ENCODE measurements at regions not wholly inside any gene's neighbourhood (a gene's known extent, or its start where the extent isn't known, plus 50 kb on each side); places are given as distances from the start of the nearest gene placed in this dataset.

GRCh38 chr13:60765700-60766411 lies 368.8 kb downstream of the TDRD3 start:
- intact Hi-C loops (cut with DNase I, micrococcal nuclease) = no loop called here
- no peak for ATAC-seq (ENCODE audit: poor library complexity)
- H3K4me1 ChIP-seq (ENCODE audit: insufficient read depth, low read length) = no peaks in the 10 kb centered on the region
- no peak overlapping the region for H3K4me3 ChIP-seq (ENCODE audit: low read length)
- H3K36me3 ChIP-seq (ENCODE audit: insufficient read depth, low read length) = no peaks in the 10 kb centered on the region
- Mint-ChIP-seq H3K4me3 (no peak overlapping the region), H3K9me3 (peaks cover 14% of the 10 kb centered on the region), H3K36me3 (ENCODE audit: low read depth) (no peaks in the 10 kb centered on the region), H3K27ac (no peak overlapping the region), H3K4me1 (ENCODE audit: low read depth) (no peaks in the 10 kb centered on the region), H3K27me3 (no peaks in the 10 kb centered on the region)
- ChIA-PET CTCF (no interaction called here), POLR2A (no interaction called here)
- TF ChIP-seq, protein P1, sequence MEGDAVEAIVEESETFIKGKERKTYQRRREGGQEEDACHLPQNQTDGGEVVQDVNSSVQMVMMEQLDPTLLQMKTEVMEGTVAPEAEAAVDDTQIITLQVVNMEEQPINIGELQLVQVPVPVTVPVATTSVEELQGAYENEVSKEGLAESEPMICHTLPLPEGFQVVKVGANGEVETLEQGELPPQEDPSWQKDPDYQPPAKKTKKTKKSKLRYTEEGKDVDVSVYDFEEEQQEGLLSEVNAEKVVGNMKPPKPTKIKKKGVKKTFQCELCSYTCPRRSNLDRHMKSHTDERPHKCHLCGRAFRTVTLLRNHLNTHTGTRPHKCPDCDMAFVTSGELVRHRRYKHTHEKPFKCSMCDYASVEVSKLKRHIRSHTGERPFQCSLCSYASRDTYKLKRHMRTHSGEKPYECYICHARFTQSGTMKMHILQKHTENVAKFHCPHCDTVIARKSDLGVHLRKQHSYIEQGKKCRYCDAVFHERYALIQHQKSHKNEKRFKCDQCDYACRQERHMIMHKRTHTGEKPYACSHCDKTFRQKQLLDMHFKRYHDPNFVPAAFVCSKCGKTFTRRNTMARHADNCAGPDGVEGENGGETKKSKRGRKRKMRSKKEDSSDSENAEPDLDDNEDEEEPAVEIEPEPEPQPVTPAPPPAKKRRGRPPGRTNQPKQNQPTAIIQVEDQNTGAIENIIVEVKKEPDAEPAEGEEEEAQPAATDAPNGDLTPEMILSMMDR (IDR thresholded peaks at IDR 0.05) = no peak
- DNase-seq = no peak
- no peak overlapping the region for H3K27ac ChIP-seq (ENCODE audit: low read depth in 1 of 2, low read length in 2 of 2)
- H3K9me3 ChIP-seq (ENCODE audit: control insufficient read depth in 1 of 2, insufficient read depth in 1 of 2, low read length in 2 of 2) = no peaks in the 10 kb centered on the region
- H3K27me3 ChIP-seq (ENCODE audit: control insufficient read depth in 1 of 2, insufficient read depth in 2 of 2, low read length in 2 of 2) = no peaks in the 10 kb centered on the region

DNA sequence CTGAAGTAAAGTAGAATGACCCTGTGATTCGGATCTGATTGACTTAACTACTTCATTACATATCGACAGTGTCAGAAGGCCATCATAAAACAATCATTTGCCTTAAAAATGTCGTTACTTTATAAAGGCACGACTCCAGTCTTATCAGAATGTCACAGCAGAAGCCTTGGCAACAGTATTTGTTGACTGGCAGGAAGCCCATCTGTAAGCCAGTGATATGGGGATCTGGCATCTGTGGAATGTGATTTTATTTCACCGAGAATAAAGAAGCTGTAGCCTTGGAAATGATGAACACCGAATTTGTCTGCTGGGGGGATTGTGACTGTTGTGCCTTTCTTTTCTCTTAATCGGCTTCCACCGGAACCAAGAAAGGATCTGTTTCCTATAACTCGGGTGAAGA lies 362.5 kb downstream of the TDRD3 start:
- Histone ChIP-seq H3K27ac (ENCODE audit: low read depth in 1 of 2, low read length in 2 of 2) (no peak overlapping the region), H3K36me3 (ENCODE audit: insufficient read depth, low read length) (no peaks in the 10 kb centered on the region), H3K4me1 (ENCODE audit: insufficient read depth, low read length) (no peaks in the 10 kb centered on the region), H3K9me3 (ENCODE audit: control insufficient read depth in 1 of 2, insufficient read depth in 1 of 2, low read length in 2 of 2) (no peaks in the 10 kb centered on the region), H3K27me3 (ENCODE audit: control insufficient read depth in 1 of 2, insufficient read depth in 2 of 2, low read length in 2 of 2) (no peaks in the 10 kb centered on the region), H3K4me3 (ENCODE audit: low read length) (no peak overlapping the region)
- DNase-seq = no peak
- CTCF ChIA-PET = no interaction called here
- TF ChIP-seq, protein P1 (IDR thresholded peaks at IDR 0.05) = no peak
- Mint-ChIP-seq H3K36me3 (ENCODE audit: low read depth) (no peaks in the 10 kb centered on the region), H3K27ac (no peak overlapping the region), H3K4me3 (no peak overlapping the region), H3K27me3 (no peaks in the 10 kb centered on the region), H3K9me3 (peaks cover 9% of the 10 kb centered on the region), H3K4me1 (ENCODE audit: low read depth) (no peaks in the 10 kb centered on the region)
- POLR2A ChIA-PET = no interaction called here
- ATAC-seq (ENCODE audit: poor library complexity) = no peak
- intact Hi-C loops (cut with DNase I, micrococcal nuclease) = no loop called here

DNA sequence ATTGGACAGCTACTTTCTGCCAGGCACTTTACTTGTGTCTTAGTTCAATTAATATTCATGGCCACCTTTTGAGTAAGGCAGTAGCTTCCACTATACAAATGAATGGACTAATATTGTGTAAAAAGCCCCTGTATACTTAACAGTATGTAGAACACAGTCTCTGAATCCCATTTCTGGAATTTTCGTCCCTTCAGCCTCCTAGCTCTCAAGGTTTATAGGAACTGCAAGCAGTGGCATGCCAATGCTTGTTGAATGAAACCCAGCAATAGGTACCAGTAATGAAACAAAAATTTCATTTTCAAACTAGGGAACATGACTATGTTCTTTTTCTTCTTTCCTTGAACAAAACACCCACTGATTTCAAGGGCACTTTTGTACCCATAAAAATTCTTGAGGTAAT lies 361.6 kb downstream of the TDRD3 start:
- Mint-ChIP-seq H3K4me3 (no peak overlapping the region), H3K36me3 (ENCODE audit: low read depth) (no peaks in the 10 kb centered on the region), H3K9me3 (peaks cover 9% of the 10 kb centered on the region), H3K27me3 (no peaks in the 10 kb centered on the region), H3K27ac (no peak overlapping the region), H3K4me1 (ENCODE audit: low read depth) (no peaks in the 10 kb centered on the region)
- POLR2A ChIA-PET = no interaction called here
- TF ChIP-seq, protein P1 (IDR thresholded peaks at IDR 0.05) = no peak
- DNase-seq (no peak), ATAC-seq (ENCODE audit: poor library complexity) (no peak)
- Histone ChIP-seq H3K27ac (ENCODE audit: low read depth in 1 of 2, low read length in 2 of 2) (no peak overlapping the region), H3K27me3 (ENCODE audit: control insufficient read depth in 1 of 2, insufficient read depth in 2 of 2, low read length in 2 of 2) (no peaks in the 10 kb centered on the region), H3K9me3 (ENCODE audit: control insufficient read depth in 1 of 2, insufficient read depth in 1 of 2, low read length in 2 of 2) (no peaks in the 10 kb centered on the region), H3K4me3 (ENCODE audit: low read length) (no peak overlapping the region), H3K4me1 (ENCODE audit: insufficient read depth, low read length) (no peaks in the 10 kb centered on the region), H3K36me3 (ENCODE audit: insufficient read depth, low read length) (no peaks in the 10 kb centered on the region)
- CTCF ChIA-PET = no interaction called here
- intact Hi-C loops (cut with DNase I, micrococcal nuclease) = no loop called here
